ENCODE measurements at regions not wholly inside any gene's neighbourhood (a gene's known extent, or its start where the extent isn't known, plus 50 kb on each side); places are given as distances from the start of the nearest gene placed in this dataset.

DNA sequence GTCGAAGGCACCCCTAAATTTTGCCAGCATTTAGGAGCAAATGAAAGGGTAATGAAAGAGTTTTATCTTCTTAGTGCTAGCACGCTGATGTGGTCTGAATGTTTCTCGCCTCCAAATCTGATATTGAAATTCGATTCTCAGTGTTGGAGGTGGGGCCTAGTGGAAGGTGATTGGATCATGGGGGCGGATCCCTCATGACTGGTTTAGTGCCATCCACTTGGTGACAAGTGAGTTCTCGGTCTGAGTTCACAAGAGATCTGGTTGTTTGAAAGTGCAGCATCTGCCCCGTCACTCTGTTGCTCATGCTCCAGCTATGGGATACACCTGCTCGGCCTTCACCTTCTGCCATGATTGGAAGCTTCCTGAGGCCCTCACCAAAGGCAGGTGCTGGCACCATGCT, 75.1 kb upstream of the ZBTB40 start:
- DNase-seq (ENCODE audit: low read depth in 2 of 2), result no peak

DNA sequence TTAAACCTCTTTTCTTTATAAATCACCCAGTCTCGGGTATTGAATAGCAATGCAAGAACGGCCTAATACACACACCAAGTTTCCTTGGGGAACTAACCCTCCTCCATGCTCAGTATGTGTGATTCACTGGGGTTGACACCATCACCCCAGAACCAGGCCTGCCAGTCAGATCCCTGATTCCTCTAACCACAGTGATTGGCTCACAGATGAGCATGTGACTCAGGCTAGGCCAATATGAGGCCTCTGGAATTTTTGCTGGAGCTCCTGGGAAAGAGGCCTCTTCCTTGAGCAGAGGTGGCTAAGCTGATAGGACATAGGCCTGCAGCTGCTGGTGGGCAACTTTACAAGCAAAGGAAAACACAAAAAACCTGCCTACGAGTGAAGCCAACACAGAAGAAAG, 74.7 kb upstream of the ZBTB40 start:
- DNase-seq (ENCODE audit: low read depth in 2 of 2), result no peak

GRCh38 chr1:22379566-22379965, 72.1 kb upstream of the ZBTB40 start:
- DNase-seq (ENCODE audit: low read depth in 2 of 2), result no peak

- no peak for DNase-seq (ENCODE audit: low read depth in 2 of 2)
Measured at GRCh38 chr1:22380024-22380785, 71.4 kb upstream of the ZBTB40 start.

DNA sequence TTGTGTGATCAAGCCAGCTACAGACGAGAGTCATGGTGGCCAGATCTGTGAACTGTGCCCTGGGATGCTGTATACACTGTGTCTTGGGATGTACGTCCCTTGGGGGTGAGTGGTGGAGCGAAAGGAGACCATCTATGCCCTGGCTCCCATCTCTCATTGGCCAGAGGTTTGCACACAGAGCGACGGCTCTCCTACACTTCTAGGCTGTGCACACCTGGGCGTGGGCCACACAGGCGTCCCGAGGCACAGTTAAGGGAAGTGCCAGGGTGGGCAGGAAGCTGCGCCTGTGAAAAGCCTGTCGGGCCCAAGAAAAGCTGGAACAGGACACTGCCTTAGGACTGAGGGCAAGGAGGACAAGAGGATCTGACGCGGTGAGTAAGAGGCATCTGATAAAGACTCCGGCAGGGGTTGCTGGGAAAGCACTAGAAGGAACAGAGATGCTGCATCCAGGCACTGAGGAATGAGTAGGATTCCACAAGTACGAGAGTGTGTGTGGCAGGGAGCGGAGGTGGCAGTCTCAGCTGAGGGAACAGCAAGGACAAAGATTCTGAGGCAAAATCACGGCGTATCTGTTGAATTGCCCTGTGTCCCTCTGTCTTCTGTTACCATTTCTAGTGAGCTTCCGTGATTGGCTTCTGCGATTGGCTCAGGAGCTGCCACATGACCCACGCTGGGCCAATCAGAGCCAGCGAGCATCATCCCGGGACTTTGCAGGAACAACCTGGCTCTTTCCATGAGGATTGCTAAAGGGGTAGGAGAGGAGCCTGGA, 67.9 kb upstream of the ZBTB40 start:
- DNase-seq (ENCODE audit: low read depth in 2 of 2), result no peak

DNA sequence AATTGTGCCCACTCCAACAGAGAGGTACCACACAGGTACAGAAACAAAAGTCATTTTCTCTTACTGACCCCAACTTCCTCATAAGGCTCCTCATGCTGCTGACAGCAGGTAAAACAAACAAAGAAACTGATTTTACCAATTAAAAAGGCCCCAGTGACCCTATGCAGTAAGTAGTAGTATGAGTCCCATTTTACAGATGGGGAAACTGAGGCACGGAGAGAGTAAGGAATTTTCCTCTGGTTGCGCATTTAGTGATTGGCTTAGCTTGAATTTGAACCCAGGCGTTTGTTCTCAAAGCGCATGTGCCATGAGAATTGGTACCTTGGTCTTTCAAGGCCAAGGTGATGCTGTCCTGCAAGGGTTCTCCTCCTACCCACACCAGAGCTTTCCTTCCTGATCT, 66.1 kb upstream of the ZBTB40 start:
- no peak for DNase-seq (ENCODE audit: low read depth in 2 of 2)

- no peak for DNase-seq (ENCODE audit: low read depth in 2 of 2)
Measured at GRCh38 chr1:22386774-22387173, 64.9 kb upstream of the ZBTB40 start.

GRCh38 chr1:22387919-22388580, 63.6 kb upstream of the ZBTB40 start:
- DNase-seq (ENCODE audit: low read depth in 2 of 2), result no peak

- no peak for DNase-seq (ENCODE audit: low read depth in 2 of 2)
Measured at GRCh38 chr1:22388671-22389450, 62.8 kb upstream of the ZBTB40 start.

- no peak for DNase-seq (ENCODE audit: low read depth in 2 of 2)
Measured at GRCh38 chr1:22393587-22393986, 58.1 kb upstream of the ZBTB40 start.

- no peak for DNase-seq (ENCODE audit: low read depth in 2 of 2)
Measured at GRCh38 chr1:22398656-22399420, 52.8 kb upstream of the ZBTB40 start.

DNA sequence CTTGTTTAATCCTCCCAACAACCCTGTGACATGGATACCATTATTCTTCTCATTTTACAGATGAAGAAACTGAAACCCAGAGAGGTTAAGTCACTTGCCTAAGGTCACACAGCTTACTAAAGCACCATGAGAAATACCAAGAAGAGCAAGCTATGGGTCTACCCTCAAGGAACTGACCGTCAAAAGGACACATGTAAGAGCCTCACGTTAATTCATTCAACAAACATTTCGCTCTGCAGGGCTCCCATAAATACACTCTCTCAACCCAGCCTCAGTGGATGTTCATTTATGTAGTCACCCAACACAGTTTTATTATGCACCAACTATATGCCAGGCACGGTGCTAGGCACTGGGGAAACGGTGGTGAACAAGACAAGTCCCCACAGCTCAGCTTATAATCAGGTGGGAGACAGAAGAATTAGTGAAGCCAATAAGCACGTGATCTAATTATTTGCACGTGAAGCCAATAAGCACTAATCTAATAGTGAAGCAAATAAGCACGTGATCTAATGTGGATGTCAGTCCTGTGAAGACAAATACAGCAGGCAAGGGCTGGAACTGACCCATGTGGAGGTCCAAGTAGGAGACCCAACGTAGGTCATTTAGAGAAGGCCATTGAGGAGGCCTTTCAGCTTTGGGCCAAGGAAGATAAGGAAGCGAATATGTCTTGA, 52.1 kb upstream of the ZBTB40 start:
- no peak for DNase-seq (ENCODE audit: low read depth in 2 of 2)

All from stimulated activated CD8-positive, alpha-beta memory T cell treated with anti-CD3 and anti-CD28 coated beads, Interleukin-2, amount 100 ng/mL, for 48 hours (primary cell).